ENCODE measurements at regions not wholly inside any gene's neighbourhood (a gene's known extent, or its start where the extent isn't known, plus 50 kb on each side); places are given as distances from the start of the nearest gene placed in this dataset.
"Not testable (repeated sequence)": the region's sequence is repeated elsewhere in the genome, so short reads cannot be mapped to it uniquely, and the experiment has no call there.

DNA sequence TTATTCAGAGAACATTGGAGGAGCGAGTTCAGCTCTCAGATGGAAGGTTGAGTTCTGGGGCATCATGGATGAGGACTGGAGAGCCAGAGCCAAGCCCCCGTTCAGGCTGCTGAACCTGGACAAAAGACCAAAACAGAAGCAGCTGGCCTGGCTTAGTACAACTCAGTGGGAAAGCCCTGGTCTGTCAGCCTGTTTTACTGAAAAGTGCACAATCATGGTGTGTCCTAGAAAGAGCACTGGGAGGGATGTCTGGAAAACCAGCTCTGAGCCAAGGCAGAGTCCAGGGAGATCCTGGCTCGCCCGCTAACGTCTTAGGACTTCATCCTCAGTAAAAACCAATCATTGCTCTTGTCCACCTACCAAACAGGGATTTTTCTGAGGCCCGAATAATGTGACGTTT, 129.7 kb upstream of the MTLN start:
- H3K79me2 ChIP-seq (ENCODE audit: control insufficient read depth, insufficient read depth, low read length); H3K4me1 ChIP-seq (ENCODE audit: control insufficient read depth in 2 of 2, insufficient read depth in 2 of 2, low read length in 2 of 2); H3K27me3 Mint-ChIP-seq; POLR2A ChIA-PET; H3K9ac ChIP-seq (ENCODE audit: low read length); H3K9me3 Mint-ChIP-seq (ENCODE audit: insufficient read depth); H3K4me1 Mint-ChIP-seq; H2AFZ ChIP-seq (ENCODE audit: insufficient read depth, low read depth, low read length, poor library complexity, severe bottlenecking); H3K36me3 ChIP-seq (replicated peaks in 1 of 2; ENCODE audit: control extremely low read depth in 1 of 2, control insufficient read depth in 1 of 2, extremely low read depth in 1 of 2, insufficient read depth in 2 of 2, low read length in 1 of 2); H3K4me2 ChIP-seq (replicated peaks; ENCODE audit: low read depth, low read length, poor library complexity, severe bottlenecking); H3K27ac ChIP-seq (ENCODE audit: low read length in 2 of 2); H3K27ac Mint-ChIP-seq; DNase-seq; H3K4me3 ChIP-seq (ENCODE audit: control extremely low read depth in 1 of 5, extremely low read depth in 1 of 5, insufficient read depth in 1 of 5, low read depth in 2 of 5, low read length in 4 of 5); ATAC-seq (ENCODE audit: low read depth); H3K9me3 ChIP-seq (ENCODE audit: control extremely low read depth in 1 of 3, control insufficient read depth in 2 of 3, insufficient read depth in 1 of 3, low read length in 2 of 3); H3K4me3 Mint-ChIP-seq; intact Hi-C loops (cut with micrococcal nuclease); H4K20me1 ChIP-seq (ENCODE audit: control insufficient read depth, insufficient read depth, low read length, poor library complexity, severe bottlenecking); CTCF ChIA-PET; H3K27me3 ChIP-seq (replicated peaks in 1 of 4; ENCODE audit: control extremely low read depth in 1 of 4, control insufficient read depth in 3 of 4, insufficient read depth in 4 of 4, low read length in 3 of 4): not testable (repeated sequence)
- WGBS (ENCODE audit: insufficient coverage) = no CpG with 5 or more reads among the region's 7 CpGs

- H3K79me2 ChIP-seq (ENCODE audit: control insufficient read depth, insufficient read depth, low read length); H3K9me3 ChIP-seq (ENCODE audit: control extremely low read depth in 1 of 3, control insufficient read depth in 2 of 3, insufficient read depth in 1 of 3, low read length in 2 of 3); H3K4me3 Mint-ChIP-seq; H3K36me3 ChIP-seq (replicated peaks in 1 of 2; ENCODE audit: control extremely low read depth in 1 of 2, control insufficient read depth in 1 of 2, extremely low read depth in 1 of 2, insufficient read depth in 2 of 2, low read length in 1 of 2); H3K4me1 ChIP-seq (ENCODE audit: control insufficient read depth in 2 of 2, insufficient read depth in 2 of 2, low read length in 2 of 2); H2AFZ ChIP-seq (ENCODE audit: insufficient read depth, low read depth, low read length, poor library complexity, severe bottlenecking); H3K4me1 Mint-ChIP-seq; H3K9ac ChIP-seq (ENCODE audit: low read length); ATAC-seq (ENCODE audit: low read depth); intact Hi-C loops (cut with micrococcal nuclease); H3K4me3 ChIP-seq (ENCODE audit: control extremely low read depth in 1 of 5, extremely low read depth in 1 of 5, insufficient read depth in 1 of 5, low read depth in 2 of 5, low read length in 4 of 5); H3K27ac Mint-ChIP-seq; H3K9me3 Mint-ChIP-seq (ENCODE audit: insufficient read depth); H3K27me3 ChIP-seq (replicated peaks in 1 of 4; ENCODE audit: control extremely low read depth in 1 of 4, control insufficient read depth in 3 of 4, insufficient read depth in 4 of 4, low read length in 3 of 4); H3K27me3 Mint-ChIP-seq; H4K20me1 ChIP-seq (ENCODE audit: control insufficient read depth, insufficient read depth, low read length, poor library complexity, severe bottlenecking); CTCF ChIA-PET; H3K4me2 ChIP-seq (replicated peaks; ENCODE audit: low read depth, low read length, poor library complexity, severe bottlenecking); H3K27ac ChIP-seq (ENCODE audit: low read length in 2 of 2); DNase-seq; POLR2A ChIA-PET: not testable (repeated sequence)
- no CpG with 5 or more reads among the region's 2 CpGs for WGBS (ENCODE audit: insufficient coverage)
These were observed 126.8 kb upstream of the MTLN start for GRCh38 chr2:110339126-110339525.

DNA sequence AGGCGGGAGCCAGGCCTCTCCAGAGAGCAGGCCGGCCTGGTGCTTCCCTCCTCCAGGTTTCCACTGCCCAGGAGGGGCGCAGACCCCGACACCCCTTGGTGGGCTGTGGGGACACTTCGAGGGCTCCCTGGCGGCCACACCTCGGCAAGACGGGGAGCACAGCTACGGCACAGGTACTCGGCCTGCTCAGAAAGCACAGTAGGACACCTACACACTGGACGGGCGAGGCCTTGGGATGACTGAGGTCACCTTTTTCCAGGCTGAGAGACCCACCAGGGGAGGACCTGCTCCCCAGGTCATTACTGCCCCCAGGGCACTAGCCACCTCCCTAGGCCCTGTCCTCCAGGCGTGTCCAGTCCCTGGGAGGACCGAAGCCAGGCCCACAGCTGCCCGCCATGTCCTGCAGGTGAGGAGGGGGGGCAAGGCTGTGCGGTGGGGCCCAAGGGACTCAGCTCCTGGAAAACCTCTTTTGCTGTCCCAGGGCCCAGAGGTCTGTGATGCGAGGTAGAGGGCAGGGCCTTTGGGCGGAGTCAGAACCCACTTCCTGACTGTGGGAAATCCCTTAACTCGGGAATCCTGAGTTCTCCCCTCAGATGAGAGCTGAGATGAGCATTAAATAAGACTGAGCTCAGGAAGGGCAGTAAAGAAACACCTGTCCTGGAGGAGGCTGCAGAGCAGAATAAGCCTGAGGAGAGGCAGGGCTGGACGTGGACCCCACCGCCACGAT, 126.1 kb upstream of the MTLN start:
- H3K79me2 ChIP-seq (ENCODE audit: control insufficient read depth, insufficient read depth, low read length); H3K27ac ChIP-seq (ENCODE audit: low read length in 2 of 2); H3K4me3 ChIP-seq (ENCODE audit: control extremely low read depth in 1 of 5, extremely low read depth in 1 of 5, insufficient read depth in 1 of 5, low read depth in 2 of 5, low read length in 4 of 5); CTCF ChIA-PET; intact Hi-C loops (cut with micrococcal nuclease); H3K4me2 ChIP-seq (replicated peaks; ENCODE audit: low read depth, low read length, poor library complexity, severe bottlenecking); POLR2A ChIA-PET; H3K9me3 ChIP-seq (ENCODE audit: control extremely low read depth in 1 of 3, control insufficient read depth in 2 of 3, insufficient read depth in 1 of 3, low read length in 2 of 3); H3K27me3 Mint-ChIP-seq; H3K36me3 ChIP-seq (replicated peaks in 1 of 2; ENCODE audit: control extremely low read depth in 1 of 2, control insufficient read depth in 1 of 2, extremely low read depth in 1 of 2, insufficient read depth in 2 of 2, low read length in 1 of 2); H3K4me3 Mint-ChIP-seq; H2AFZ ChIP-seq (ENCODE audit: insufficient read depth, low read depth, low read length, poor library complexity, severe bottlenecking); ATAC-seq (ENCODE audit: low read depth); H4K20me1 ChIP-seq (ENCODE audit: control insufficient read depth, insufficient read depth, low read length, poor library complexity, severe bottlenecking); H3K27ac Mint-ChIP-seq; H3K9me3 Mint-ChIP-seq (ENCODE audit: insufficient read depth); H3K9ac ChIP-seq (ENCODE audit: low read length); H3K4me1 ChIP-seq (ENCODE audit: control insufficient read depth in 2 of 2, insufficient read depth in 2 of 2, low read length in 2 of 2); DNase-seq; H3K4me1 Mint-ChIP-seq; H3K27me3 ChIP-seq (replicated peaks in 1 of 4; ENCODE audit: control extremely low read depth in 1 of 4, control insufficient read depth in 3 of 4, insufficient read depth in 4 of 4, low read length in 3 of 4): not testable (repeated sequence)
- 60% methylated on average over 3 of the region's 22 CpGs for WGBS (ENCODE audit: insufficient coverage)

DNA sequence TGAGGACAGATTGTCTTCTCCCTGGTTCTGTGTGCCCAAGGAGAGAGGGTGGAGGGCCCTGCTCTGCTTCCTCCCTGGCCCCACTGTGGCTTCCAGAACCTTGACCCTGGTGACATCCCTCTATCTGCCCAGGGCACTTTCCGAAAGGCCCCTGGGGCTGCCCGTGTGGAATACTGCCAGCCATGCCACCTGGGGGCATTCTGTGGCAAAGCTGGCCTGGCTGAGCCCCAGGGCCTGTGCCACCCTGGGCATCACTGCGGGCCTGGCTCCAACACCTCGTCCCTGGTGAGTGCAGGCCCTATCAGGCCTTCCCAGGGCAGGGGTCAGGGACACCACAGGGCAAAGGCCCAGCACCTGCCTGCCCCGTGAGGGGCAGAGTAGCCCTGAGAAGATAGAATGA, 123.7 kb upstream of the MTLN start:
- H3K4me2 ChIP-seq (replicated peaks; ENCODE audit: low read depth, low read length, poor library complexity, severe bottlenecking); H3K27me3 ChIP-seq (replicated peaks in 1 of 4; ENCODE audit: control extremely low read depth in 1 of 4, control insufficient read depth in 3 of 4, insufficient read depth in 4 of 4, low read length in 3 of 4); H3K9ac ChIP-seq (ENCODE audit: low read length); H2AFZ ChIP-seq (ENCODE audit: insufficient read depth, low read depth, low read length, poor library complexity, severe bottlenecking); H3K79me2 ChIP-seq (ENCODE audit: control insufficient read depth, insufficient read depth, low read length); H3K4me1 ChIP-seq (ENCODE audit: control insufficient read depth in 2 of 2, insufficient read depth in 2 of 2, low read length in 2 of 2); H3K4me3 ChIP-seq (ENCODE audit: control extremely low read depth in 1 of 5, extremely low read depth in 1 of 5, insufficient read depth in 1 of 5, low read depth in 2 of 5, low read length in 4 of 5); DNase-seq; H4K20me1 ChIP-seq (ENCODE audit: control insufficient read depth, insufficient read depth, low read length, poor library complexity, severe bottlenecking); H3K27ac ChIP-seq (ENCODE audit: low read length in 2 of 2); H3K27me3 Mint-ChIP-seq; CTCF ChIA-PET; H3K4me1 Mint-ChIP-seq; POLR2A ChIA-PET; H3K27ac Mint-ChIP-seq; H3K36me3 ChIP-seq (replicated peaks in 1 of 2; ENCODE audit: control extremely low read depth in 1 of 2, control insufficient read depth in 1 of 2, extremely low read depth in 1 of 2, insufficient read depth in 2 of 2, low read length in 1 of 2); H3K4me3 Mint-ChIP-seq; ATAC-seq (ENCODE audit: low read depth); H3K9me3 Mint-ChIP-seq (ENCODE audit: insufficient read depth); intact Hi-C loops (cut with micrococcal nuclease); H3K9me3 ChIP-seq (ENCODE audit: control extremely low read depth in 1 of 3, control insufficient read depth in 2 of 3, insufficient read depth in 1 of 3, low read length in 2 of 3): not testable (repeated sequence)
- 100% methylated on average over 1 of the region's 5 CpGs for WGBS (ENCODE audit: insufficient coverage)

All from B cell (primary cell).